B cell (primary cell): ENCODE measurements at regions not wholly inside any gene's neighbourhood (a gene's known extent, or its start where the extent isn't known, plus 50 kb on each side); places are given as distances from the start of the nearest gene placed in this dataset.

ENCODE experiments used
- ATAC-seq: fragments of 200-7000 bp; cut with Tn5 transposase; one replicate; pipeline ENCODE4 v1.10.0; 2021; ENCODE audit warnings: low read depth, mild to moderate bottlenecking, moderate number of reproducible peaks, moderate library complexity
- CTCF ChIA-PET: fragments of 350-600 bp; sonication (Branson Sonifier 250); formaldehyde crosslinking; loops from one replicate; lab custom pipeline; 2021; ENCODE audit warnings: antibody characterized with exemption, inconsistent platforms; lab: Charles Lee
- POLR2A ChIA-PET: fragments of 350-600 bp; sonication (Branson Sonifier 250); formaldehyde crosslinking; loops from one replicate; lab custom pipeline; 2021; ENCODE audit warnings: antibody characterized with exemption; lab: Charles Lee
- DNase-seq: peaks from one replicate; pipeline ENCODE4 v3.0.0; 2013
- H2AFZ ChIP-seq: 2 replicates; pipeline ENCODE4 v1.6.1; 2012; ENCODE audit warnings: mild to moderate bottlenecking, low read depth, low read length; ENCODE audit not compliant: insufficient read depth, poor library complexity, severe bottlenecking
- H3K27ac ChIP-seq, 2 donors: 1 replicate in 1 of 2; 2 replicates in 1 of 2; pipeline ENCODE4 v1.5.1; 2012 to 2013; ENCODE audit warnings: low read length in 2 of 2, mild to moderate bottlenecking in 2 of 2, moderate library complexity in 1 of 2
- H3K27me3 ChIP-seq, 4 experiments: fragments of 200-600 bp in 1 of 4; sonication (generic) in 1 of 4; replicated peaks in 1 of 4; 1 replicate in 2 of 4; 2 replicates in 2 of 4; pipeline versions ENCODE4 v1.6.1 to v1.7.0; 2013 to 2016; ENCODE audit warnings: low read length in 3 of 4, mild to moderate bottlenecking in 2 of 4, mixed read lengths in 1 of 4, moderate library complexity in 1 of 4; ENCODE audit not compliant: insufficient read depth in 4 of 4, control insufficient read depth in 3 of 4; ENCODE audit errors: control extremely low read depth in 1 of 4
- H3K36me3 ChIP-seq, 2 experiments: replicated peaks in 1 of 2; 1 replicate in 1 of 2; 2 replicates in 1 of 2; pipeline versions ENCODE4 v1.6.1 to v1.7.1; 2013; ENCODE audit warnings: low read length in 1 of 2; ENCODE audit not compliant: insufficient read depth in 2 of 2, control insufficient read depth in 1 of 2; ENCODE audit errors: control extremely low read depth in 1 of 2, extremely low read depth in 1 of 2
- H3K4me1 ChIP-seq, 2 donors: fragments of 200-600 bp in 1 of 2; sonication (generic) in 1 of 2; 1 replicate in 1 of 2; 2 replicates in 1 of 2; pipeline versions ENCODE4 v1.5.1 to v1.6.1; 2013 to 2017; ENCODE audit warnings: low read length in 2 of 2; ENCODE audit not compliant: control insufficient read depth in 2 of 2, insufficient read depth in 2 of 2
- H3K4me2 ChIP-seq: replicated peaks from 2 replicates; pipeline ENCODE3; 2012; ENCODE audit warnings: mild to moderate bottlenecking, low read depth, low read length; ENCODE audit not compliant: poor library complexity, severe bottlenecking
- H3K4me3 ChIP-seq, 5 experiments: fragments of 200-600 bp in 1 of 5; sonication (generic) in 1 of 5; 1 replicate in 3 of 5; 2 replicates in 2 of 5; pipeline versions ENCODE4 v1.5.1 to v1.7.0; 2011 to 2016; ENCODE audit warnings: low read length in 4 of 5, mild to moderate bottlenecking in 4 of 5, low read depth in 2 of 5, control low read depth in 1 of 5, moderate library complexity in 1 of 5; ENCODE audit not compliant: insufficient read depth in 1 of 5; ENCODE audit errors: control extremely low read depth in 1 of 5, extremely low read depth in 1 of 5
- H3K79me2 ChIP-seq: fragments of 200-600 bp; sonication (generic); one replicate; pipeline ENCODE4 v1.6.0; 2016; ENCODE audit warnings: low read length; ENCODE audit not compliant: control insufficient read depth, insufficient read depth
- H3K9ac ChIP-seq: fragments of 200-600 bp; sonication (generic); 2 replicates; pipeline ENCODE4 v1.6.1; 2017; ENCODE audit warnings: mild to moderate bottlenecking, low read length, moderate library complexity
- H3K9me3 ChIP-seq, 3 donors: one replicate each; pipeline versions ENCODE4 v1.6.1 to v1.7.1; 2013; ENCODE audit warnings: low read length in 2 of 3; ENCODE audit not compliant: control insufficient read depth in 2 of 3, insufficient read depth in 1 of 3; ENCODE audit errors: control extremely low read depth in 1 of 3
- H4K20me1 ChIP-seq: 2 replicates; pipeline ENCODE4 v1.6.0; 2012; ENCODE audit warnings: mild to moderate bottlenecking, low read length; ENCODE audit not compliant: insufficient read depth, control insufficient read depth, poor library complexity, severe bottlenecking
- H3K27ac Mint-ChIP-seq: one replicate; pipeline ENCODE4 v1.8.0; 2021; ENCODE audit warnings: mixed read lengths
- H3K27me3 Mint-ChIP-seq: one replicate; pipeline ENCODE4 v1.8.0; 2021; ENCODE audit warnings: mixed read lengths
- H3K4me1 Mint-ChIP-seq: one replicate; pipeline ENCODE4 v1.8.0; 2021; ENCODE audit warnings: mixed read lengths
- H3K4me3 Mint-ChIP-seq: one replicate; pipeline ENCODE4 v1.8.0; 2021; ENCODE audit warnings: mixed read lengths
- H3K9me3 Mint-ChIP-seq: one replicate; pipeline ENCODE4 v1.8.0; 2022; ENCODE audit warnings: mixed read lengths; ENCODE audit not compliant: insufficient read depth
- CTCF ChIP-seq: fragments of 200-600 bp; IDR thresholded peaks from one replicate; pipeline ENCODE4 v1.8.0; 2022; ENCODE audit warnings: antibody characterized with exemption, mild to moderate bottlenecking
- EZH2 ChIP-seq: IDR thresholded peaks from 2 replicates; pipeline ENCODE4 v1.6.1; 2012; ENCODE audit warnings: borderline replicate concordance, low read depth, mild to moderate bottlenecking, moderate library complexity, low read length; ENCODE audit not compliant: insufficient read depth, poor library complexity, severe bottlenecking
- WGBS: methylation state at CpG from one replicate; pipeline ENCODE4 v1.1.5; 2013; ENCODE audit warnings: missing lambda C conversion rate; ENCODE audit not compliant: insufficient coverage; 5-methylcytosine and 5-hydroxymethylcytosine counted together
- intact Hi-C: fragments of 100-400 bp; cut with micrococcal nuclease; formaldehyde crosslinking; loops from one replicate; pipeline ENCODE4 v1.10.0; 2022

- CTCF ChIA-PET = interaction anchor here (0.6 to 1.3 kb wide), 2 partner anchors 72 to 767 kb away, joined by 3 read pairs; no protein-coding TSS in a partner anchor
- 90% methylated on average over 2 of the region's 5 CpGs for WGBS
- H2AFZ ChIP-seq = no peak overlapping the region
- Mint-ChIP-seq H3K4me3 (no peak overlapping the region), H3K27me3 (no peaks in the 10 kb centered on the region), H3K9me3 (no peaks in the 10 kb centered on the region), H3K4me1 (peaks cover 16% of the 10 kb centered on the region), H3K27ac (peak overlapping the region; percentile 10)
- POLR2A ChIA-PET = no interaction called here
- peaks cover 84% of the 10 kb centered on the region for H4K20me1 ChIP-seq
- no peak overlapping the region for H3K4me2 ChIP-seq
- no peaks in the 10 kb centered on the region for H3K27me3 ChIP-seq
- no peaks in the 10 kb centered on the region for H3K4me1 ChIP-seq
- no peak overlapping the region for H3K27ac ChIP-seq
- TF ChIP-seq CTCF (no peak), EZH2 (no peak)
- peaks cover 70% of the 10 kb centered on the region for H3K79me2 ChIP-seq
- ATAC-seq (no peak), DNase-seq (no peak)
- intact Hi-C loops = no loop called here
- H3K9ac ChIP-seq = no peak overlapping the region
- no peak overlapping the region for H3K4me3 ChIP-seq
- H3K36me3 ChIP-seq = peaks cover 2 to 60% of the 10 kb centered on the region in 2 experiments
- no peaks in the 10 kb centered on the region for H3K9me3 ChIP-seq
Observed at GRCh38 chr22:40122792-40123191, 54.9 kb upstream of the TNRC6B start.

- DNase-seq = no peak
- no peak overlapping the region for H2AFZ ChIP-seq
- H3K4me3 Mint-ChIP-seq = no peak overlapping the region
- H3K27me3 ChIP-seq = no peaks in the 10 kb centered on the region
- H3K9ac ChIP-seq = no peak overlapping the region
- no peak overlapping the region for H3K27ac ChIP-seq
- peaks cover 67% of the 10 kb centered on the region for H3K79me2 ChIP-seq
- peaks cover 2 to 60% of the 10 kb centered on the region in 2 experiments for H3K36me3 ChIP-seq
- H3K4me1 Mint-ChIP-seq = peaks cover 13% of the 10 kb centered on the region
- peaks cover 79% of the 10 kb centered on the region for H4K20me1 ChIP-seq
- H3K9me3 Mint-ChIP-seq = no peaks in the 10 kb centered on the region
- TF ChIP-seq CTCF (no peak), EZH2 (no peak)
- no peak overlapping the region for H3K4me2 ChIP-seq
- CTCF ChIA-PET = interaction anchor here (0.6 to 1.4 kb wide), 5 partner anchors 13 to 767 kb away, joined by 3 to 5 read pairs (median 3); no protein-coding TSS in a partner anchor
- 91% methylated on average over 3 of the region's 3 CpGs for WGBS
- no peak for ATAC-seq
- H3K4me1 ChIP-seq = no peaks in the 10 kb centered on the region
- no peaks in the 10 kb centered on the region for H3K9me3 ChIP-seq
- H3K4me3 ChIP-seq = no peak overlapping the region
- no peak overlapping the region for H3K27ac Mint-ChIP-seq
- intact Hi-C loops = no loop called here
- POLR2A ChIA-PET = interaction anchor here (0.7 to 0.8 kb wide), 2 partner anchors 65 to 76 kb away, joined by 3 to 5 read pairs; no protein-coding TSS in a partner anchor
- no peaks in the 10 kb centered on the region for H3K27me3 Mint-ChIP-seq
Observed at GRCh38 chr22:40123387-40123786, 54.3 kb upstream of the TNRC6B start.
